ENCODE measurements at regions not wholly inside any gene's neighbourhood (a gene's known extent, or its start where the extent isn't known, plus 50 kb on each side); places are given as distances from the start of the nearest gene placed in this dataset.

GRCh38 chr9:103977163-103977562 is 116.9 kb upstream of the SMC2 start:
- no peak for DNase-seq

DNA sequence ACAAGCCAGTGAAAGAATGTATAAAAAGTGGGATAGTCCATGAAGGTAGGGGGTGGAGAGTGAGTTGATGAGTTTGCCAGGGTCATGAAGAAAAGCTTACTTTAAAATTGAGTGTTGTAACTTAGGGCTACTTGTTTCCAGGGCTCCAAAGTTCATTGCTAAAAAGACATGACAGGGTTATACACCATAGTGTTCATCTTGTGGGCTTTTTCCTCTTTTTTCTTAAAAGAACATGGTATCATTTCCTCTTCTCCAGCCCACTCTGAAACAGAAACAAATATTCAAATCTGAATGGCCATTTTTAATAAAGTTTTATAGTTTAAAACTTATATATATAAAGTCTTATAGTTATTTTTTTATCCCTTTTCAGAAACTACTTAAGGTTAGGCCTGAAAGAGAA is 115.7 kb upstream of the SMC2 start:
- no peak for DNase-seq

DNA sequence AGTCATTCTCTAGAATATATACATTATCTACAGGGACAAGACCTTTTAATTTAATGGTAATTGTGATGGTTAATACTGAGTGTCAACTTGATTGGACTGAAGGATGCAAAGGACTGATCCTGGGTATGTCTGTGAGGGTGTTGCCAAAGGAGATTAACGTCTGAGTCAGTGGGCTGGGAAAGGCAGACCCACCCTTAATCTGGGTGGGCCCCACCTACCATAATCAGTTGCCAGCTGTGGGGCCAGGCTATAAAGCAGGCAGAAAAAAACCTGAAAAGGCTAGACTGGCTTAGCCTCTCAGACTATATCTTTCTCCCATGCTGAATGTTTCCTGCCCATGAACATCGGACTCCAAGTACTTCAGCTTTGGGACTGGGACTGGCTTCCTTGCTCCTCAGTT is 112.2 kb upstream of the SMC2 start:
- DNase-seq = no peak

GRCh38 chr9:103985077-103985476 is 109.0 kb upstream of the SMC2 start:
- DNase-seq = no peak

DNA sequence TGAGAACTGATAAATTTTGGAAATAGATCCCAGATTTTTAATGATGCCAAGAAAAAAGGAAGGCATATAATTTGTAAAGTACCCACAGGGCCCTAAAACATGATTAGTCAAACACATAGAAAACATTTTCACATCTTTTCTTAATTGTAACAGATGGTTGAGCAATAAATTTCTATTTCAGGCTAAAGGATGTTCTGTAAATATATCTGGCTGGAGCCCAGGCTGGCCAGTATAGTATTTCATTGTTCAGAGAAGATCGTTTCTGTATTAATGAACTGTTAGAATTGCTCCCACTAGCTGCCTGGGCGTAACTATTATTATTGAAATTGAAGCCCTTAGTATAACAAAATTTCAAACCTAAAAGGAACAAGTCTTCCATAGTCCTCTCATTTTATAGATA is 105.3 kb upstream of the SMC2 start:
- no peak for DNase-seq

DNA sequence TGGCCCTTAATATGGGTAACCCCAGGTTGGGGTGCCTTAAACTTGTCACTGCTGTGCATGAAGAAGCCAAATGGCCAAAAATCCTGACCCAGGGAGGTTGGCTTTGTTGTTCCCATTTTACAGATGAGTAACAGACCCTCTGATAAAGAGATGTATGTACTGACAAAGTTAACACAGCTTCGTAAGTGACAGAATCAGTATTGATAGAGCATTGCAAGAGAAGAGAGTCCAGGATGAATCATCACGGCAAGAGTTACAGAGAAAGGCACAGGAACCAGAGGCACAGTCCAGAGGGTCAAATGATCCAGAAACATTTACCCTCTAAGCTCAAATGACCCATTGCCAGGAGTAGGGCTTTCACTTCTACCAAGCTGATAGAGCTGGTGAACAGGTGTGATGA is 103.8 kb upstream of the SMC2 start:
- DNase-seq = peak; percentile 34

DNA sequence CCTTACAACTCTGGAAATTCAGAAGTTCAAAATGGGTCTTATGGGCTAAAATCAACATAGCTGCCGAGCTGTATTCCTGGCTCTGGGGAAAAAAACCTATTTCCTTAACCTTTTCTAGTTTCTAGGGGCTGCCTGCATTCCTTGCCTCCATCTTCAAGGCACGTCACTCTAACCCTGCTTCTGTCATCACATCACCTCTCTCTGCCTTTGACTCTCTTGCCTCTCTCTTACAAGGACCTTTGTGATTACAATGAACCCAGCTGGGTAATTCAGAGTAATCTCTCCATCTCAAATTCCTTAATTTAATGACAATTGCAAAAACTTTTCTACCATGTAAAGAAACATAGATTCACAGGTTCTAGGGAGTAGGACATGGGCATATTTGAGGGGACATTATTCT is 103.1 kb upstream of the SMC2 start:
- DNase-seq = no peak

- peak; percentile 66 for DNase-seq
These were observed 102.4 kb upstream of the SMC2 start for GRCh38 chr9:103991698-103992097.

DNA sequence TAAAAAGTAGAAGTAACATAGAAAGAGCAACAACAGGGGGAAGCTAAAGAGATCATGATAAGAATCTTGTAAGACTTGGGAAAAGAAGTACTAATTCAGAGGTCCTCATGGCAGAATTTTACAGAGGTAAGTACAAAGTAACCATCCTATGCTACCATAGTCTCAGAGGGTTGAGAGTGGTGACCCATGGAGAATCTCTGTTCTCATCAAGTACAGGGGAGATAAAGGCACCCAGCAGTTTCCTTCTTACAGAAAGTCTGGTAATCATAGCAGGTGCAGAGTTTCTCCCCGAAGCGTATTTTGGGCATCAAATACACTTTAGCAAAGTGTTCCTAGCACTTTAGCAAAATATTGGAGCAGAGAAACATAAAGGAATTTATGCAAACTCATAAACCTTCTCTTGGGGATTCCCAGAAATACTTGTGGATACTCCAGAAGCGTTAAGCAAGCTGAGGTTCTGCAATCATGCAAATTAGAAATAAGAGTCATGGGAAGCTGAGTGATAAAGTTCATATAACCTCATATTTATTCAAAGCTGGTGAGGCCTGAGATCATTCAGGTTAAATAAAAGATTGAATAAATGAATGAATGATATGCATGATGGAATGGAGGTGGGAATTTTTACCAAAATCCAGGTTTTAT is 101.0 kb upstream of the SMC2 start:
- DNase-seq = no peak

- no peak for DNase-seq
These were observed 96.2 kb upstream of the SMC2 start for GRCh38 chr9:103997856-103998370.

DNA sequence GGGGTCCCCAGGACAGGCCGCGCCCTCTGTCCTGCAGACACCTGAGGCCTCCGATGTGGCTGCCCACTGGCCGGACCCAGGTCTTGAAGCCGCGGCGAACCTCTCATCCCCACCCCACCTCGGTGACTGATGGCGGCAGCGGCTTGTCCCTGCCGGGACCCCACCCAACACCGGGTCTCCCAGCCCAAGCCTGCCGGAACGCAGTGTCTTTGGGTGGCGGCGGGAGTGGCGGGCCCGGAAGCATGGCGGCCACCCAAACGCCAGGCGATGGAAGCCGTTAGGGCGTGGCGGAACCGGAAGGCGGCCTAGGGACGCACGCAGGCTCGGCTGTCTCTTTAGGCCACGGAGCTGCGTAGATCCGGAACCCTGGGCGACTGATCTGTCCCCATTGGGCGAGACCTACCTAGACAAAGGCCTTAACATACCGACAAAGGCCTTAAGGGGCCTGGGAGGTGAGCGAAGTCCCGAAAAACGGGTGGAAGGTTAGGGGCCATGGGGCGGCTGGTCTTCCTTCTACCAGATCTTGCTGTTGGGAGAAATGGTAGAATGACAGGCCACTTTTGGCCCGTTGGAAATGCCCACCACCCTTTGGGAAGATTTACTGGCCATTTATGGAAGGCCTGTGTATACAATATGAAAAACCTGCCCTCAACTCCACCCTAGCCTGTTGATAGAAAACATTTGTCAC is 94.6 kb upstream of the SMC2 start:
- no peak for DNase-seq

DNA sequence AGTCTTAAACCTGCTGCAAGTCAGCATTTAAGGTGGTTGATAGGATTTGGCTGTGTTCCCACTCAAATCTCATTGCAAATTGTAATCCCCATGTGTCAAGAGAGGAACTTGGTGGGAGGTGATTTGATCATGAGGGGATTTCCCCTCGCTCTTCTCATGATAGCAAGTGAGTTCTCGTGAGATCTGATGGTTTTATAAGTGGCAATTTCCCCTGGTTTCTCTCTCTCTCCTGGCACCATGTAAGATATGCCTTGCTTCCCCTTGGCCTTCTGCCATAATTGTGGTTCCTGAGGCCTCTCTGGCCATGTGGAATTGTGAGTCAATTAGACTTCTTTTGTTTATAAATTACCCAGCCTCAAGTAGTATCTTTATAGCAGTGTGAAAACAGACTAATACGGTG is 84.3 kb upstream of the SMC2 start:
- no peak for DNase-seq

- no peak for DNase-seq
These were observed 72.0 kb upstream of the SMC2 start for GRCh38 chr9:104022083-104022482.

- DNase-seq = no peak
These were observed 69.0 kb upstream of the SMC2 start for GRCh38 chr9:104025104-104025503.

- DNase-seq = no peak
These were observed 68.2 kb upstream of the SMC2 start for GRCh38 chr9:104025945-104026344.

DNA sequence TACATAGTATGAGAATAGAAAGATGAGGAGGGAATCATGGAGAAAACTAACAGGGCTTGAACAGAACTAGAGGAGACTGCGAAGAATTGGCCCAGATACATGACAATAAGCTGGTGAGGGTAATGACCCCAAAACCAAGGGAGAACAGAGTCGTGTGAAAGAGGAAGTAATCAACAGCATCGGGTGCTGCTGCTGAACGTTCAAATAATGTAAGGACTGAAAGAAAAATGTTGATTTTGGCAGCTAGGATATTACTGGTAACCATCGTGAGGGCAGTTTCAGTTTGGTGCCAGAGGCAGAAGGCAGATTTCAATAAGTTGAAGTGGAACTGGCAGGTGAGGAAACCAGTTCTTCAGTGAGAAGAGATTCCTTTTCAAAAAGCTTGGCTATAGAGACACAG is 66.8 kb upstream of the SMC2 start:
- no peak for DNase-seq

- DNase-seq = peak; percentile 38
These were observed 65.3 kb upstream of the SMC2 start for GRCh38 chr9:104028827-104029226.
